ENCODE measurements at regions not wholly inside any gene's neighbourhood (a gene's known extent, or its start where the extent isn't known, plus 50 kb on each side); places are given as distances from the start of the nearest gene placed in this dataset.

DNA sequence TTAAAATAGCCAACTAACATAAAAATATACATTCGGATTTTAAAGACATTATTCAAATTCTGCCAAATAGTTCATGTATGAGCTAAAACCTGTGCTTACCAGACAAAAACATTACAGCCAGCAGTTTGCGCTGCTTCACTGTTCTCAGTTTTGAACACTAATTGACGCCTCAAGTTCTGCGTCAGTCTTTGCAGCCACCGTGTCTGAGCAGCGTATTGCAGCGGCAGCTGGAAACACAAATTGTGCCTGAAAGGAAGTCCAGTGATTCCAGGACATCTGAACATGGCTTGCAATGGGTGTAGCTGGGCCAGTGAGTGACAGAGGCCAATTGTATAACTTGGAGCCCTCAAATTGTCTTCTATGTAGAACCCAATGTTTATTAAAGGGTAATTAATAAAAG, 267.6 kb downstream of the TFCP2L1 start:
- no peak for TF ChIP-seq Cebpa-rat (IDR thresholded peaks at IDR 0.05)
- Histone ChIP-seq H3K9ac (no peak overlapping the region), H3K4me1 (0 out of 2 replicates have a peak, but pooled peaks cover 7% of the 10 kb centered on the region), H3K4me3 (no peak overlapping the region), H3K9me3 (peaks cover 6% of the 10 kb centered on the region; the same call in 1 of the 2 replicates), H3K4me2 (no peak overlapping the region), H3K27me3 (no peaks in the 10 kb centered on the region), H3K36me3 (no peaks in the 10 kb centered on the region), H3K27ac (no peak overlapping the region), H4K20me1 (no peaks in the 10 kb centered on the region)

DNA sequence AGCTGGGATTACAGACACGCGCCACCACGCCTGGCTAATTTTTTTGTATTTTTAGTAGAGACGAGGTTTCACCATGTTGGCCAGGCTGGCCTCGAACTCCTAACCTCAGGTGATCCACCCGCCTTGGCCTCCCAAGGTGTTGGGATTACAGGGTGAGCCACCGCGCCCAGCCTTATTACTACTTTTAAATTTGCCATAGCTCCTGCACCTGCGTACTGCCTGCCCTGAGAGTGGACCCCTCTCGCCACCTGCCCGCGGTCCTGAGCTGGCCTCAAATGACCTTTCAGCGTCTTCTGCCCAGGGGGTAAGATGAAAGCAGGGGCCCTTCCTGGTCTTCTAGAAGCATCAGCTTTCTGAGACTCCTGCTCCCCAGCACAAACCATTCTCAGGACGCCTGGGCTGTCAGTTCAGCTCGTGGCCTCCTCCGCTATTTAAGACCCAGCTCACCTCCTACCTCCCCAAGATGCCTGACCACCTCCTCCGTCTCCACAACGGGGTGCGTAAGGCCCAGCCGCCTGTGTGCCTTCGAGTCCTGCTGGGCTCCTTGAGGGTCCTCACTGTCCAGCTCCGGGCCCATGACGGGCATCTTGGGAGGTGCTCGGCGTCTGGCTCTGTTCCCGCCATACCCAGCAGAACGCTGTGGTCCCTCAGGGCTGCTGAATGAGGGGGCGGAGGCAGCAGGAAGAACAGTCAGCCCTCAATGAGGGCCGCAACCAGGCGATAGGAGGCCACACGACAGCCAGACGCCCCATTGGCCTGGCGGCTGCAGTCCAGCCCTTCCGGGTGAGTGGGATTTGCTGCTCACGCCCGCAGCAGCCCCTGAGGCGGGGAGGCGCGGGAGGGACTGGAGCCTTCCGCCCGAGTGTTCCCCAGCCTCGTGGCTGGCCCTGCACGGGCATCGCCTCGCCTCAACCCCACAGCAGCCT, 266.6 kb downstream of the TFCP2L1 start:
- no peaks in the 10 kb centered on the region for H4K20me1 ChIP-seq
- H3K4me3 ChIP-seq: no peak overlapping the region
- H3K9ac ChIP-seq: no peak overlapping the region
- no peaks in the 10 kb centered on the region for H3K36me3 ChIP-seq
- H3K9me3 ChIP-seq: peaks cover 6% of the 10 kb centered on the region; the same call in 1 of the 2 replicates
- TF ChIP-seq Cebpa-rat (IDR thresholded peaks at IDR 0.05): no peak
- no peaks in the 10 kb centered on the region for H3K27me3 ChIP-seq
- H3K27ac ChIP-seq: no peak overlapping the region
- H3K4me2 ChIP-seq: no peak overlapping the region
- 0 out of 2 replicates have a peak, but pooled peaks cover 7% of the 10 kb centered on the region for H3K4me1 ChIP-seq

GRCh38 chr2:121019071-121019470, 265.9 kb downstream of the TFCP2L1 start:
- H3K4me3 ChIP-seq: no peak overlapping the region
- no peak overlapping the region for H3K4me2 ChIP-seq
- peaks cover 6% of the 10 kb centered on the region; the same call in 1 of the 2 replicates for H3K9me3 ChIP-seq
- no peak overlapping the region for H3K9ac ChIP-seq
- 0 out of 2 replicates have a peak, but pooled peaks cover 7% of the 10 kb centered on the region for H3K4me1 ChIP-seq
- no peaks in the 10 kb centered on the region for H4K20me1 ChIP-seq
- H3K27me3 ChIP-seq: no peaks in the 10 kb centered on the region
- no peak for TF ChIP-seq Cebpa-rat (IDR thresholded peaks at IDR 0.05)
- H3K36me3 ChIP-seq: no peaks in the 10 kb centered on the region
- no peak overlapping the region for H3K27ac ChIP-seq

DNA sequence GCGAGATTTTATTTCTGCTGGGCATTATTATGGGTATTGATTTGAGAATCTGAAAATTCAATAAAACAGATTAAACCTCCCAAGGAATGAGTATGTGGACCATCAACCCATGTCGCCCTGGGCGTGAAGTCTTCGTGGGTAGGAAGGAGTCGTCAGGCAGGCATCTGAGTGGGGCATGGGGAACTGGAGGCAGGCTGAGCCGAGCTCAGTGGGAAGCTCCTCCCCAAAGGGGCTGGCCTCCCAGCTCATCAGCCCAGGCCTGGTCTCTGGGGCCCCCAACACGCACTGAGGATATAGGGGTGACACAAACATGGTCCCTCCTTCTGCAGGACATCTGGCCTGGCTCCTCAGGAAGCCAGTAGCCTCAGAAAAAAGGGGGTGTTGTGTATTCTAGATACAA, 265.2 kb downstream of the TFCP2L1 start:
- no peak for TF ChIP-seq Cebpa-rat (IDR thresholded peaks at IDR 0.05)
- no peak overlapping the region for H3K27ac ChIP-seq
- no peaks in the 10 kb centered on the region for H3K27me3 ChIP-seq
- H3K4me2 ChIP-seq: no peak overlapping the region
- H3K4me3 ChIP-seq: no peak overlapping the region
- H4K20me1 ChIP-seq: no peaks in the 10 kb centered on the region
- H3K4me1 ChIP-seq: 0 out of 2 replicates have a peak, but pooled peaks cover 7% of the 10 kb centered on the region
- no peak overlapping the region for H3K9ac ChIP-seq
- peaks cover 2% of the 10 kb centered on the region; the same call in 1 of the 2 replicates for H3K9me3 ChIP-seq
- no peaks in the 10 kb centered on the region for H3K36me3 ChIP-seq

GRCh38 chr2:121021685-121022084, 263.3 kb downstream of the TFCP2L1 start:
- H3K9me3 ChIP-seq: no peaks in the 10 kb centered on the region
- no peaks in the 10 kb centered on the region for H3K36me3 ChIP-seq
- H3K4me2 ChIP-seq: no peak overlapping the region
- H3K4me1 ChIP-seq: 0 out of 2 replicates have a peak, but pooled peaks cover 7% of the 10 kb centered on the region
- TF ChIP-seq Cebpa-rat (IDR thresholded peaks at IDR 0.05): no peak
- H3K27ac ChIP-seq: no peak overlapping the region
- H3K9ac ChIP-seq: no peak overlapping the region
- no peaks in the 10 kb centered on the region for H3K27me3 ChIP-seq
- no peak overlapping the region for H3K4me3 ChIP-seq
- H4K20me1 ChIP-seq: no peaks in the 10 kb centered on the region

GRCh38 chr2:121028577-121028976, 256.4 kb downstream of the TFCP2L1 start:
- no peak for TF ChIP-seq Cebpa-rat (IDR thresholded peaks at IDR 0.05)
- H4K20me1 ChIP-seq: no peaks in the 10 kb centered on the region
- no peak overlapping the region for H3K4me2 ChIP-seq
- H3K9me3 ChIP-seq: no peaks in the 10 kb centered on the region
- no peaks in the 10 kb centered on the region for H3K36me3 ChIP-seq
- H3K27ac ChIP-seq: no peak overlapping the region
- no peak overlapping the region for H3K4me3 ChIP-seq
- H3K27me3 ChIP-seq: no peaks in the 10 kb centered on the region
- H3K9ac ChIP-seq: no peak overlapping the region
- H3K4me1 ChIP-seq: peaks cover 11% of the 10 kb centered on the region

- H4K20me1 ChIP-seq: no peaks in the 10 kb centered on the region
- TF ChIP-seq Cebpa-rat (IDR thresholded peaks at IDR 0.05): no peak
- H3K4me1 ChIP-seq: peaks cover 11% of the 10 kb centered on the region
- H3K27me3 ChIP-seq: no peaks in the 10 kb centered on the region
- H3K27ac ChIP-seq: no peak overlapping the region
- H3K9me3 ChIP-seq: no peaks in the 10 kb centered on the region
- H3K4me2 ChIP-seq: no peak overlapping the region
- H3K9ac ChIP-seq: no peak overlapping the region
- no peaks in the 10 kb centered on the region for H3K36me3 ChIP-seq
- H3K4me3 ChIP-seq: no peak overlapping the region
Measured at GRCh38 chr2:121030523-121030922, 254.5 kb downstream of the TFCP2L1 start.

DNA sequence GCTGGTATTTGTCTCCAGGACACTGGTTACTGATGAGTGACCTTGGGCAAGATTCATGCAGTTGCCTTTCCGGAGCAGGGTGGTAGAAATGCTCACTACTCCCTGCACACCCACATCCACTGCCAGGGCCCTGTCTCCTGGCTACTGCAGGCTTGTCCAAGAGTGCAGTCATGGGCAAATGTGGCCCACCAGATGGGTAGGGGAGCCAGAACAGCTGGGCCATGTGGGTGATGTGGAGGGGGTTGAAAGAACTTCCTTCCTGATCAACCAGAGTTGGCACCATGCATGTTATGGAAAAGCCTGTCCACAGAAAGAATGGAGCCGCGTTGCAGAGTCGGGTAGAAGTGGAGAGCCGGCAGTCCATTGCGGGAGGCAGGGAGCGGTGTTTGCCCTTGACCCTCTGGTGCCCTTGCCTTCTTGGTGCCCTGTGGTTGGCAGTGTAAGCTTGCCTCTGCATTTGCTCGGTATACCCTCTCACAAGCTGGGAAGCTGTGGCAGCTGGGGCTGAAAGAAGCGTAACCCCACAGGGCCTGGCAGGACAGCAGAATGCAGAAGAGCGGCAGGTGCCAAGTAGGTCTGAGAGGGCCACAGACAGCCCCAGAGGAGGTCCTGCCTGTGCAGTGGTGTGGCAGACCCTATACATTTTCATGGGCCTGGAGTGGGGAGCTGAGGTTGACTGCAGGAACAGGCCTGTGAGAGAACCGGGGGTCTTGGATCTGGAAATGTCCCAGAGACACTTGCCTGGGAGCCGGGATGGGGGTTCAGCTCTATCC, 253.2 kb downstream of the TFCP2L1 start:
- Histone ChIP-seq H3K9ac (no peak overlapping the region), H3K4me2 (peak overlapping the region; percentile 26; the same call in 1 of the 2 replicates), H3K27ac (no peak overlapping the region), H3K36me3 (no peaks in the 10 kb centered on the region), H4K20me1 (no peaks in the 10 kb centered on the region), H3K27me3 (no peaks in the 10 kb centered on the region), H3K9me3 (no peaks in the 10 kb centered on the region), H3K4me1 (peaks cover 11% of the 10 kb centered on the region), H3K4me3 (no peak overlapping the region)
- TF ChIP-seq Cebpa-rat (IDR thresholded peaks at IDR 0.05): no peak

DNA sequence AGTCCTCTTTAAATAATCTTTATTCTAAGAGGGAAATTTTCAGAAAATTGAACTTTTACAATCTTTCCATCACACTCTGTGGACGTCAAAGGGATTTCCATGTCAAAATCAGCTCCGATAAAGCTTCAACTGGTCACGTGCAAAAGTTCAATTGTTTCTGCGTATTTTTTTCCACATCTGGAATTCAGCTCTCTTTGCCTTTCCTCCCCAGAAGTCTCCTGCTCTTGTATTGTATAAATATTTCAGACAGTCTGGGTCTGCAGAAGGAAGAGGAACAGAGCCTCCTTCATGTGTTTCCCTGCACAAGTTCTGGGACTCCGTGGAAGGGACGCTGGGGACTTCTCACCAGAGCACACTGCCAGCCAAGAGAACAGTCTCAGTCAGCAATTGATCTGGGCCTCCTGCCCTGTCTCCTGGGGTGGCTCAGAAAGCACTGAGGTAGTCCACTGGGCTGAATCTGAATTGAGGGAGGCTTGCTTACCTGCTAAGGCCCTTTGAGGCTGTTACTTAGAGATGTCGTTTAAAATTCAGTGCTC, 251.5 kb downstream of the TFCP2L1 start:
- no peaks in the 10 kb centered on the region for H3K36me3 ChIP-seq
- H3K9me3 ChIP-seq: no peaks in the 10 kb centered on the region
- H4K20me1 ChIP-seq: no peaks in the 10 kb centered on the region
- no peak for TF ChIP-seq Cebpa-rat (IDR thresholded peaks at IDR 0.05)
- H3K4me3 ChIP-seq: no peak overlapping the region
- H3K4me2 ChIP-seq: no peak overlapping the region
- H3K9ac ChIP-seq: no peak overlapping the region
- no peaks in the 10 kb centered on the region for H3K27me3 ChIP-seq
- no peak overlapping the region for H3K27ac ChIP-seq
- H3K4me1 ChIP-seq: peaks cover 11% of the 10 kb centered on the region
